Stimulated activated CD4-positive, alpha-beta T cell treated with anti-CD3 and anti-CD28 coated beads, TNF-alpha, amount 100 ng/mL, for 4 hours (primary cell): ENCODE measurements at regions not wholly inside any gene's neighbourhood (a gene's known extent, or its start where the extent isn't known, plus 50 kb on each side); places are given as distances from the start of the nearest gene placed in this dataset.
"Not testable (repeated sequence)": the region's sequence is repeated elsewhere in the genome, so short reads cannot be mapped to it uniquely, and the experiment has no call there.

ENCODE experiments used
- DNase-seq, 3 experiments: peaks; one replicate each; pipeline ENCODE4 v3.0.0-alpha.2; 2020; ENCODE audit warnings: low read depth in 3 of 3

- DNase-seq, result no peak
Measured at GRCh38 chr9:73996844-73997243, 500.3 kb upstream of the RORB start.

GRCh38 chr9:74001382-74001781 is 495.8 kb upstream of the RORB start:
- no peak for DNase-seq

GRCh38 chr9:74006935-74007334 is 490.2 kb upstream of the RORB start:
- DNase-seq, result no peak

GRCh38 chr9:74007833-74008232 is 489.3 kb upstream of the RORB start:
- no peak for DNase-seq

- no peak for DNase-seq
Measured at GRCh38 chr9:74016004-74016403, 481.1 kb upstream of the RORB start.

GRCh38 chr9:74025402-74025925 is 471.7 kb upstream of the RORB start:
- DNase-seq, result no peak

GRCh38 chr9:74032421-74032820 is 464.7 kb upstream of the RORB start:
- DNase-seq, result no peak

GRCh38 chr9:74035786-74036185 is 461.3 kb upstream of the RORB start:
- DNase-seq, result no peak

- DNase-seq, result no peak
Measured at GRCh38 chr9:74036549-74037231, 460.4 kb upstream of the RORB start.

GRCh38 chr9:74037274-74037673 is 459.9 kb upstream of the RORB start:
- no peak for DNase-seq

- no peak for DNase-seq
Measured at GRCh38 chr9:74041588-74041987, 455.5 kb upstream of the RORB start.

- DNase-seq, result no peak
Measured at GRCh38 chr9:74044844-74045243, 452.3 kb upstream of the RORB start.

GRCh38 chr9:74056023-74056422 is 441.1 kb upstream of the RORB start:
- no peak for DNase-seq

- not testable (repeated sequence) for DNase-seq
Measured at GRCh38 chr9:74057051-74057450, 440.1 kb upstream of the RORB start.

GRCh38 chr9:74064702-74065101 is 432.4 kb upstream of the RORB start:
- DNase-seq, result no peak

GRCh38 chr9:74066128-74066527 is 431.0 kb upstream of the RORB start:
- no peak for DNase-seq

- DNase-seq, result no peak
Measured at GRCh38 chr9:74066605-74067004, 430.5 kb upstream of the RORB start.

- DNase-seq, result no peak
Measured at GRCh38 chr9:74071502-74071901, 425.6 kb upstream of the RORB start.

- DNase-seq, result no peak
Measured at GRCh38 chr9:74073897-74074296, 423.2 kb upstream of the RORB start.

- no peak for DNase-seq
Measured at GRCh38 chr9:74078647-74079046, 418.5 kb upstream of the RORB start.

- DNase-seq, result not testable (repeated sequence)
Measured at GRCh38 chr9:74080652-74081051, 416.5 kb upstream of the RORB start.

GRCh38 chr9:74083681-74084433 is 413.3 kb upstream of the RORB start:
- no peak for DNase-seq

GRCh38 chr9:74085384-74086037 is 411.6 kb upstream of the RORB start:
- not testable (repeated sequence) for DNase-seq
